ENCODE measurements at regions not wholly inside any gene's neighbourhood (a gene's known extent, or its start where the extent isn't known, plus 50 kb on each side); places are given as distances from the start of the nearest gene placed in this dataset.

- TF ChIP-seq POLR2A (IDR thresholded peaks at IDR 0.05), result no peak
- TF ChIP-seq, protein P1, sequence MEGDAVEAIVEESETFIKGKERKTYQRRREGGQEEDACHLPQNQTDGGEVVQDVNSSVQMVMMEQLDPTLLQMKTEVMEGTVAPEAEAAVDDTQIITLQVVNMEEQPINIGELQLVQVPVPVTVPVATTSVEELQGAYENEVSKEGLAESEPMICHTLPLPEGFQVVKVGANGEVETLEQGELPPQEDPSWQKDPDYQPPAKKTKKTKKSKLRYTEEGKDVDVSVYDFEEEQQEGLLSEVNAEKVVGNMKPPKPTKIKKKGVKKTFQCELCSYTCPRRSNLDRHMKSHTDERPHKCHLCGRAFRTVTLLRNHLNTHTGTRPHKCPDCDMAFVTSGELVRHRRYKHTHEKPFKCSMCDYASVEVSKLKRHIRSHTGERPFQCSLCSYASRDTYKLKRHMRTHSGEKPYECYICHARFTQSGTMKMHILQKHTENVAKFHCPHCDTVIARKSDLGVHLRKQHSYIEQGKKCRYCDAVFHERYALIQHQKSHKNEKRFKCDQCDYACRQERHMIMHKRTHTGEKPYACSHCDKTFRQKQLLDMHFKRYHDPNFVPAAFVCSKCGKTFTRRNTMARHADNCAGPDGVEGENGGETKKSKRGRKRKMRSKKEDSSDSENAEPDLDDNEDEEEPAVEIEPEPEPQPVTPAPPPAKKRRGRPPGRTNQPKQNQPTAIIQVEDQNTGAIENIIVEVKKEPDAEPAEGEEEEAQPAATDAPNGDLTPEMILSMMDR (IDR thresholded peaks at IDR 0.05 in 4 of 5, conservative IDR thresholded peaks at IDR 0.05 in 1 of 5), result no peak
Observed at GRCh38 chr21:35678393-35678792, 381.9 kb downstream of the SETD4 start.
